Astrocyte of the spinal cord (primary cell): ENCODE measurements at regions not wholly inside any gene's neighbourhood (a gene's known extent, or its start where the extent isn't known, plus 50 kb on each side); places are given as distances from the start of the nearest gene placed in this dataset.
A peak's percentile ranks its signal among the peaks of the same experiment; 100 is the strongest.

ENCODE experiments used
- DNase-seq: peaks from one replicate; pipeline ENCODE4 v3.0.0; 2011; ENCODE audit warnings: low read depth, low spot score
- H3K4me3 ChIP-seq: 2 replicates; pipeline ENCODE4 v1.5.1; 2011; ENCODE audit warnings: low read depth, mild to moderate bottlenecking, low read length, moderate library complexity
- CTCF ChIP-seq: IDR thresholded peaks from 2 replicates; pipeline ENCODE4 v1.5.1; 2012; ENCODE audit warnings: low read depth, mild to moderate bottlenecking, low read length, inconsistent platforms
- in situ Hi-C: cut with HindIII; loops from 2 replicates; pipeline ENCODE4 v1.10.0; 2017; ENCODE audit warnings: low sequenced_read_pairs

- no peak for DNase-seq
- in situ Hi-C loops: no loop called here
- TF ChIP-seq CTCF: no peak
- H3K4me3 ChIP-seq: no peak overlapping the region
These were observed 790.9 kb upstream of the ARGLU1 start for GRCh38 chr13:107358866-107359265.

GRCh38 chr13:107351305-107351704 lies 783.4 kb upstream of the ARGLU1 start:
- no peak for DNase-seq
- in situ Hi-C loops: no loop called here
- no peak overlapping the region for H3K4me3 ChIP-seq
- no peak for TF ChIP-seq CTCF

- DNase-seq: peak; percentile 3
- no peak overlapping the region for H3K4me3 ChIP-seq
- in situ Hi-C loops: no loop called here
- TF ChIP-seq CTCF: no peak
These were observed 781.0 kb upstream of the ARGLU1 start for GRCh38 chr13:107348925-107349324.

- no peak overlapping the region for H3K4me3 ChIP-seq
- in situ Hi-C loops: no loop called here
- DNase-seq: no peak
- TF ChIP-seq CTCF: no peak
These were observed 780.5 kb upstream of the ARGLU1 start for GRCh38 chr13:107348471-107348870.

GRCh38 chr13:107347641-107348369 lies 779.9 kb upstream of the ARGLU1 start:
- no peak for DNase-seq
- H3K4me3 ChIP-seq: no peak overlapping the region
- no peak for TF ChIP-seq CTCF
- in situ Hi-C loops: no loop called here

- no peak for TF ChIP-seq CTCF
- in situ Hi-C loops: no loop called here
- H3K4me3 ChIP-seq: no peak overlapping the region
- no peak for DNase-seq
These were observed 774.8 kb upstream of the ARGLU1 start for GRCh38 chr13:107342747-107343146.
